ENCODE measurements at regions not wholly inside any gene's neighbourhood (a gene's known extent, or its start where the extent isn't known, plus 50 kb on each side); places are given as distances from the start of the nearest gene placed in this dataset.

DNA sequence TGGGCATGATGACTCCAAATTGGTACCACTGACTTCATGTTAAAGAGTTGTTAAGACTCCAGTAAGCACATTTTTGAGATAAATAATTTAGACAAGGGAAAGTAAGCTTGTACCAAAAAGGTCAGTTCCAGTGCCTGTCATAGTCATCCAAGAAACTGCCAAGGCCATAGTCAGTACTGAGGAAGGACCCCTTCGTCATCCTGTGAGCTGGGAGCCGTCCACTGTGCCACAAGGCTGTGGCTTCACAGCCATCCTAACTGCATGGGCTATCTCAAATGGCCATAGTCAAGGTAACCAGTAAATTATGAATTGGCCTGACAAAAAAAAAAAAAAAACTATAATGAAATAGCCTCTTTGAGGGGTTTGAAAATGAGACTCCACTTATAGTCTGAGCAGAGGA, 207.2 kb downstream of the C7orf25 start:
- no peak for ATAC-seq (ENCODE audit: low read depth)
- no peaks in the 10 kb centered on the region for H3K36me3 Mint-ChIP-seq (ENCODE audit: low read depth)
- no peak overlapping the region for H3K4me3 Mint-ChIP-seq
- ChIA-PET CTCF (no interaction called here), POLR2A (no interaction called here)
- H3K4me1 Mint-ChIP-seq, result no peaks in the 10 kb centered on the region
- no peak for DNase-seq
- TF ChIP-seq, protein P1, sequence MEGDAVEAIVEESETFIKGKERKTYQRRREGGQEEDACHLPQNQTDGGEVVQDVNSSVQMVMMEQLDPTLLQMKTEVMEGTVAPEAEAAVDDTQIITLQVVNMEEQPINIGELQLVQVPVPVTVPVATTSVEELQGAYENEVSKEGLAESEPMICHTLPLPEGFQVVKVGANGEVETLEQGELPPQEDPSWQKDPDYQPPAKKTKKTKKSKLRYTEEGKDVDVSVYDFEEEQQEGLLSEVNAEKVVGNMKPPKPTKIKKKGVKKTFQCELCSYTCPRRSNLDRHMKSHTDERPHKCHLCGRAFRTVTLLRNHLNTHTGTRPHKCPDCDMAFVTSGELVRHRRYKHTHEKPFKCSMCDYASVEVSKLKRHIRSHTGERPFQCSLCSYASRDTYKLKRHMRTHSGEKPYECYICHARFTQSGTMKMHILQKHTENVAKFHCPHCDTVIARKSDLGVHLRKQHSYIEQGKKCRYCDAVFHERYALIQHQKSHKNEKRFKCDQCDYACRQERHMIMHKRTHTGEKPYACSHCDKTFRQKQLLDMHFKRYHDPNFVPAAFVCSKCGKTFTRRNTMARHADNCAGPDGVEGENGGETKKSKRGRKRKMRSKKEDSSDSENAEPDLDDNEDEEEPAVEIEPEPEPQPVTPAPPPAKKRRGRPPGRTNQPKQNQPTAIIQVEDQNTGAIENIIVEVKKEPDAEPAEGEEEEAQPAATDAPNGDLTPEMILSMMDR (IDR thresholded peaks at IDR 0.05), result no peak
- no peak overlapping the region for H3K27ac Mint-ChIP-seq
- H3K27me3 Mint-ChIP-seq, result no peaks in the 10 kb centered on the region
- no peaks in the 10 kb centered on the region for H3K9me3 Mint-ChIP-seq
- intact Hi-C loops (cut with micrococcal nuclease), result no loop called here

DNA sequence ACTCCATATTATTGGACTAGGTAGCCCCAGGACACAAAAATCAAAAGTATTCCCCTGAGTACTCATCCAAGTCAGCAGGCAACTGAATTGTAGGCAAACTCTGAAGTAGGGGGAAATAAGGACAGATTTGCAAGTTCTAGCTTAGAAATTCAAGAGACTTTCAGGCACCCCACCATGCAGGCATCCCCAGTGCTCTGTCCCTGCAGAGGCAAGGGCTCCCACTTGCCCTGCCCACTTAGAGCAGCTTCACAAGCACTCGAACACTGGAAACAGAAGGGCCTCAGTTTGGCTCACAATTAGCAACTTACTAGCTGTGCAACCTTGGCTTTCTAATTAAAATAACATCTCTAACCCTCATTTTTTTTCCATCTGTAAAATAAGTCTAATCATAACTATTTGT, 209.2 kb downstream of the C7orf25 start:
- Mint-ChIP-seq H3K9me3 (no peaks in the 10 kb centered on the region), H3K27me3 (no peaks in the 10 kb centered on the region), H3K4me3 (no peak overlapping the region), H3K36me3 (ENCODE audit: low read depth) (no peaks in the 10 kb centered on the region), H3K27ac (no peak overlapping the region), H3K4me1 (no peaks in the 10 kb centered on the region)
- DNase-seq (no peak), ATAC-seq (ENCODE audit: low read depth) (no peak)
- POLR2A ChIA-PET, result no interaction called here
- CTCF ChIA-PET, result no interaction called here
- intact Hi-C loops (cut with micrococcal nuclease), result no loop called here
- TF ChIP-seq, protein P1 (IDR thresholded peaks at IDR 0.05), result no peak

DNA sequence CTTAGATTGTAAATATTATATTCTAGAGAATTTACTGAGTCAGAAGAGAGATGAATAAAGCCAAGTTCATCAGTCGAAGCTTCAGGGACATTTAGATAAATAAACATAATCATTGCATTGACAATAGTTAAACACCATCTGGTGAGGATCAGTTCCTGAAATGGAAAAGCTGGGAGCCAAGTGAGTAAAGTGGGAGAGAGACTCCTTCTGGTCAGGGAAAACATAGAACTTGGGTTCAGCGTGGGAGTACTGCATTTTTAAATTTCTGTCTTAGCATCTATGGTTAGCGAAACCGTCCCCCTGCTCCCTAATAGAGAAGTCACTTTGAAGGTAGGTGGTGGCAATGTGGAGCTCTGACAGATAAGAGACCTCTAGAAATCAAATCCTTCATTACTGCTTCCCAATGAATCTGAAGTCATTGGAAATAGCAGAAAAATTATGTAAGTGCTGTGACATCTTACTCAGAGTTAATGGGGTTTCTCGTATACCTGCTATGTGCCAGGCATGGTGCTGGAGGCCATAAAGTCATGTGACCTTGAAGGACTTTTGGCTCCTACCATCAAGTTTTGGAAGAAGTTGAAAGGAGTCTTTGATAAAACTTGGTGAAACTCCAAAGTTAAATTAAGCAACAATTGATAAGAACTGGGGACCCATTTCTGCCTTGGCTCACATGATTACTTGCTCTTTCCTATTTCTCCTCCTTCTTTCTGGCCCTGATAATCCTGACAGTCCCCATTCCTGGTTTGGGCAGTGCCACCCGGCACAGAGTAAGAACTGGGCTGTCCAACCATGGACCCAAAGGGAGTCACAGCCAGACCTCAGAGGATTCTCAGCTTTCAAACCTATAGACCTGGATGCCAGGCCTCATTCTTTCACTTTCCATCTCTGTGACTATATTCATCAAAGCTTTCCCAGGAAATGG, 211.2 kb downstream of the C7orf25 start:
- H3K36me3 Mint-ChIP-seq (ENCODE audit: low read depth), result no peaks in the 10 kb centered on the region
- ChIA-PET CTCF (no interaction called here), POLR2A (no interaction called here)
- H3K9me3 Mint-ChIP-seq, result no peaks in the 10 kb centered on the region
- ATAC-seq (ENCODE audit: low read depth) (no peak), DNase-seq (no peak)
- no peaks in the 10 kb centered on the region for H3K4me1 Mint-ChIP-seq
- no peak overlapping the region for H3K4me3 Mint-ChIP-seq
- TF ChIP-seq, protein P1 (IDR thresholded peaks at IDR 0.05), result no peak
- H3K27me3 Mint-ChIP-seq, result no peaks in the 10 kb centered on the region
- H3K27ac Mint-ChIP-seq, result no peak overlapping the region
- intact Hi-C loops (cut with micrococcal nuclease), result no loop called here

DNA sequence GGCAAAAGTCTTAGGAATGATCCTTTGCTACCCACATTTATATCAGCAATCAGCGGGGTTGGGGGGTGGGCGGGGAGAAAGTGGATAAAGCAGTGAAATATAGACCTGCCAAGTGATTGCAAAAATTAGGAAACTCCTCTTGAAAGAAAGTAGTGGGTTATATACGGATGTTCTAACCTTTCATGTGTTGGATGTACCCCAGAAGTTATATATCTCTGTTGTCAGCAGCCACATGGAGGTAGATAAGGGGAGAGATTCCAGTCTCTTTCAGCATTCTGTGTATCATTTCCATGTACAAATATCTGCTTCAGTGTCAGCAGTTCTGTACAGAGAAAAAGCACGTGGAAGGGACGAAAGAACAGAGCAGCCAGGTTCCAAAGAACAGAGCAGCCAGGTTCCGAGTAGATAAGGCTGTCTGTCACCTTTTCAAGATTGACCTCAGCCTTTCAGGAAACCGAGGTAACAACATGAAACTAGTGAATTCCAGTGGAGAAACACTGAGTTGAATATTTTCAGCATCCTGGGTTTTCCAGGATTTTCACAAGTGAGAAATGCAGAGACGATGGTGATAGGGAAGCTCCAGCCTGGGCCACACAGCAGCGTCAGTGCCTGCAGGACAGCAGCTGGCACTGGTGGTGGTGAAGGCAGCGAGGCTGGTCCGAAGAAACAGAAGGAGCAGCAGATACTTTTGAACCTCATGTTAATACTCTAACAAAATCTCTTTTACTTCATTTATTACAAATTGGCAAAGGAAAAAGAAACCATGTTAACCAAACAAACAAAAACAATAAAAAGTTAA, 212.3 kb downstream of the C7orf25 start:
- no peaks in the 10 kb centered on the region for H3K36me3 Mint-ChIP-seq (ENCODE audit: low read depth)
- H3K9me3 Mint-ChIP-seq, result no peaks in the 10 kb centered on the region
- CTCF ChIA-PET, result no interaction called here
- TF ChIP-seq, protein P1 (IDR thresholded peaks at IDR 0.05), result no peak
- H3K4me1 Mint-ChIP-seq, result no peaks in the 10 kb centered on the region
- H3K4me3 Mint-ChIP-seq, result no peak overlapping the region
- POLR2A ChIA-PET, result no interaction called here
- no peak for ATAC-seq (ENCODE audit: low read depth)
- no peak overlapping the region for H3K27ac Mint-ChIP-seq
- H3K27me3 Mint-ChIP-seq, result no peaks in the 10 kb centered on the region
- intact Hi-C loops (cut with micrococcal nuclease), result no loop called here
- no peak for DNase-seq

DNA sequence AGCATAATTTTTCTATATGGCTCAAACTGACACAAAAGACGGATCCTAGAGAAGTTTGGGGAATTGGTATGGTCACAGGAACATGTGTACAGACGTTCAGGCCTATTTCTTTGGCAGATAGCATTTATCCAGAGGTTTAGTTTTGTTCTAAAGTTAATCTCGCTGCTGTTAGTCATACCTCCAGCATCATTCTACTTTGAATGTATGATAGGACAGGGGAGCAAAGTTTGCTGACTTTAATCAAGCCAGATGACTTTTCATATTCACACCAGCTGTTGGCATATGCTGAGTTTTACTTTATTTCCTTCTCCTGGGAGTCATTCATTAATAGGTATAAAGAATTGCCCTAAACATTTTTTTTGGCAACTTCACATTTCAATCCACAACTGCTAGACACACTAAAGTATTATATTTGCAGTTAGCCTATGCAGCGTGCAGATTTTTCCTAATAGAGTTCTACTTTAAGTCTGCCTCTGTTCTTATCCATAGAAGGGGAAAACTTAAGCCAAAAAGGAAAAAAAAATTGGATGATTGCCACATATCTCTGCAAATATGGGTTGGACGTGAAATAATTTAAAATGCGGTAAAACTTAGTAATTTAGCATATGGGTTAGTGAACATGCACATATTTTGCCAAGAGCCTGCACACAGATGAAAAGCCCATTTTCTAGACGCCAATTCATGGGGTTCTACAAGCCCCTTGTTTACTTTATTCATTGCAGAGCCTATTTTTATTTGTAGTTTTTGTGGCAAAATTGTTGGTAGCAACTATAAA, 213.1 kb downstream of the C7orf25 start:
- ChIA-PET CTCF (no interaction called here), POLR2A (no interaction called here)
- Mint-ChIP-seq H3K36me3 (ENCODE audit: low read depth) (no peaks in the 10 kb centered on the region), H3K27me3 (no peaks in the 10 kb centered on the region), H3K4me3 (no peak overlapping the region), H3K4me1 (no peaks in the 10 kb centered on the region), H3K9me3 (no peaks in the 10 kb centered on the region), H3K27ac (no peak overlapping the region)
- DNase-seq (no peak), ATAC-seq (ENCODE audit: low read depth) (no peak)
- intact Hi-C loops (cut with micrococcal nuclease), result no loop called here
- TF ChIP-seq, protein P1 (IDR thresholded peaks at IDR 0.05), result no peak

All from activated B cell treated with CpG ODN at 0.5 μM for 24 hours (primary cell).